Body of pancreas (tissue), 4 donors: ENCODE measurements at regions not wholly inside any gene's neighbourhood (a gene's known extent, or its start where the extent isn't known, plus 50 kb on each side); places are given as distances from the start of the nearest gene placed in this dataset.

Source experiments
- ATAC-seq: fragments of 150-250 bp; one replicate; pipeline ENCODE4 v1.9.1; 2016
- DNase-seq, 4 donors: peaks; one replicate each; pipeline ENCODE4 v3.0.0-alpha.2; 2019
- H3K27ac ChIP-seq, 4 donors: fragments of 200-600 bp; sonication (generic); 1 replicate in 3 of 4; 2 replicates in 1 of 4; pipeline versions ENCODE4 v1.5.1 to v1.6.1; 2016 to 2019; ENCODE audit warnings: mild to moderate bottlenecking in 1 of 4, mixed read lengths in 1 of 4, moderate library complexity in 1 of 4
- H3K27me3 ChIP-seq, 2 donors: fragments of 200-600 bp; sonication (generic); one replicate each; pipeline ENCODE4 v1.6.0; 2016; ENCODE audit warnings: mild to moderate bottlenecking in 1 of 2
- H3K36me3 ChIP-seq, 2 donors: fragments of 200-600 bp; sonication (generic); replicated peaks in 1 of 2; 2 replicates each; pipeline ENCODE4 v1.5.1; 2016; ENCODE audit warnings: low read depth in 2 of 2; ENCODE audit not compliant: insufficient read depth in 1 of 2
- H3K4me1 ChIP-seq: fragments of 200-600 bp; sonication (generic); one replicate; pipeline ENCODE4 v1.6.0; 2016
- H3K4me3 ChIP-seq, 2 donors: fragments of 200-600 bp; sonication (generic); 1 replicate in 1 of 2; 2 replicates in 1 of 2; pipeline ENCODE4 v1.5.1; 2016 to 2019
- H3K9me3 ChIP-seq, 3 donors: fragments of 200-600 bp; sonication (generic); 1 replicate in 2 of 3; 2 replicates in 1 of 3; pipeline ENCODE4 v1.5.1; 2016
- CTCF ChIP-seq, 7 experiments: fragments of 450-650 bp in 4 of 7; fragments of 200-600 bp in 3 of 7; sonication (generic) in 3 of 7; IDR thresholded peaks; one replicate each; pipeline ENCODE4 v1.5.1; 2016 to 2019; ENCODE audit warnings: antibody characterized with exemption in 7 of 7
- POLR2A ChIP-seq, 3 donors: fragments of 450-650 bp; IDR thresholded peaks; one replicate each; pipeline ENCODE4 v1.6.1; 2016; ENCODE audit warnings: antibody characterized with exemption in 3 of 3, mild to moderate bottlenecking in 2 of 3
- whole genome bisulfite sequencing, 2 donors: methylation state at CpG; one replicate each; pipeline ENCODE4 v1.1.5; 2017; 5-methylcytosine and 5-hydroxymethylcytosine counted together
- intact Hi-C: fragments of 100-400 bp; cut with DNase I; formaldehyde crosslinking; loops from one replicate; pipeline ENCODE4 v1.15.1; 2023

- no peaks in the 10 kb centered on the region for H3K36me3 ChIP-seq
- no peaks in the 10 kb centered on the region for H3K27me3 ChIP-seq
- intact Hi-C loops: no loop called here
- TF ChIP-seq POLR2A (IDR thresholded peaks at IDR 0.05) (no peak), CTCF (IDR thresholded peaks at IDR 0.05) (no peak)
- H3K27ac ChIP-seq: no peak overlapping the region
- H3K4me3 ChIP-seq: no peak overlapping the region
- 45 to 76% methylated on average over 2 of the region's 2 CpGs for WGBS, 2 donors
- DNase-seq (no peak), ATAC-seq (no peak)
- peaks cover 1% of the 10 kb centered on the region for H3K4me1 ChIP-seq
- no peaks in the 10 kb centered on the region for H3K9me3 ChIP-seq
These were observed 451.4 kb upstream of the SLC14A2 start for GRCh38 chr18:45163871-45164270.

- no peaks in the 10 kb centered on the region for H3K36me3 ChIP-seq
- WGBS, 2 donors: 27 to 50% methylated on average over 1 of the region's 1 CpG
These were observed 450.7 kb upstream of the SLC14A2 start for GRCh38 chr18:45164551-45164950.

GRCh38 chr18:45165176-45165713 lies 450.0 kb upstream of the SLC14A2 start:
- no peak overlapping the region for H3K27ac ChIP-seq
- ATAC-seq (no peak), DNase-seq (no peak)
- intact Hi-C loops: no loop called here
- H3K27me3 ChIP-seq: no peaks in the 10 kb centered on the region
- no peaks in the 10 kb centered on the region for H3K36me3 ChIP-seq
- H3K4me1 ChIP-seq: peaks cover 7% of the 10 kb centered on the region
- TF ChIP-seq CTCF (IDR thresholded peaks at IDR 0.05) (no peak), POLR2A (IDR thresholded peaks at IDR 0.05) (no peak)
- no peak overlapping the region for H3K4me3 ChIP-seq
- H3K9me3 ChIP-seq: no peaks in the 10 kb centered on the region

More at GRCh38 chr18:45164551-45164950, 450.7 kb upstream of the SLC14A2 start:
- no peak for TF ChIP-seq CTCF (IDR thresholded peaks at IDR 0.05)
- TF ChIP-seq POLR2A (IDR thresholded peaks at IDR 0.05): no peak
- H3K9me3 ChIP-seq: no peaks in the 10 kb centered on the region
- no peak overlapping the region for H3K4me3 ChIP-seq
- intact Hi-C loops: no loop called here
- ATAC-seq (no peak), DNase-seq (no peak)
- H3K4me1 ChIP-seq: peaks cover 7% of the 10 kb centered on the region
- H3K27ac ChIP-seq: no peak overlapping the region
- H3K27me3 ChIP-seq: no peaks in the 10 kb centered on the region

GRCh38 chr18:45165871-45166270 lies 449.4 kb upstream of the SLC14A2 start:
- no peaks in the 10 kb centered on the region for H3K9me3 ChIP-seq
- DNase-seq (no peak), ATAC-seq (no peak)
- no peak overlapping the region for H3K27ac ChIP-seq
- no peaks in the 10 kb centered on the region for H3K36me3 ChIP-seq
- TF ChIP-seq CTCF (IDR thresholded peaks at IDR 0.05): no peak
- no peak for TF ChIP-seq POLR2A (IDR thresholded peaks at IDR 0.05)
- H3K4me1 ChIP-seq: peaks cover 7% of the 10 kb centered on the region
- H3K4me3 ChIP-seq: no peak overlapping the region
- no peaks in the 10 kb centered on the region for H3K27me3 ChIP-seq
- intact Hi-C loops: no loop called here
- WGBS, 2 donors: 75 to 77% methylated on average over 3 of the region's 3 CpGs

- TF ChIP-seq POLR2A (IDR thresholded peaks at IDR 0.05) (no peak), CTCF (IDR thresholded peaks at IDR 0.05) (no peak)
- Histone ChIP-seq H3K36me3 (no peaks in the 10 kb centered on the region), H3K9me3 (no peaks in the 10 kb centered on the region), H3K4me1 (peaks cover 7% of the 10 kb centered on the region), H3K4me3 (no peak overlapping the region), H3K27ac (no peak overlapping the region), H3K27me3 (no peaks in the 10 kb centered on the region)
- 92 to 95% methylated on average over 5 of the region's 5 CpGs for WGBS, 2 donors
- ATAC-seq (no peak), DNase-seq (no peak)
- intact Hi-C loops: no loop called here
These were observed 448.9 kb upstream of the SLC14A2 start for GRCh38 chr18:45166341-45166835.
